Ishikawa (cell line): ENCODE measurements at regions not wholly inside any gene's neighbourhood (a gene's known extent, or its start where the extent isn't known, plus 50 kb on each side); places are given as distances from the start of the nearest gene placed in this dataset.

Source experiments
- CEBPB ChIP-seq: IDR thresholded peaks from 2 replicates; pipeline ENCODE4 v1.6.1; 2012
- CREB1 ChIP-seq: IDR thresholded peaks from 2 replicates; pipeline ENCODE4 v1.6.1; 2012; ENCODE audit warnings: low read depth
- EGR1 ChIP-seq: IDR thresholded peaks from 2 replicates; pipeline ENCODE4 v1.6.1; 2012
- EP300 ChIP-seq: IDR thresholded peaks from 2 replicates; pipeline ENCODE4 v1.6.1; 2012; ENCODE audit warnings: borderline replicate concordance
- FOXM1 ChIP-seq: IDR thresholded peaks from 2 replicates; pipeline ENCODE4 v1.6.1; 2012; ENCODE audit warnings: low read depth, borderline replicate concordance
- MAX ChIP-seq: IDR thresholded peaks from 2 replicates; pipeline ENCODE4 v1.6.1; 2012
- NFIC ChIP-seq: IDR thresholded peaks from 2 replicates; pipeline ENCODE4 v1.6.1; 2012
- RAD21 ChIP-seq: IDR thresholded peaks from 2 replicates; pipeline ENCODE4 v1.6.1; 2012; ENCODE audit warnings: low read depth
- REST ChIP-seq: IDR thresholded peaks from 2 replicates; pipeline ENCODE4 v1.6.1; 2012; ENCODE audit warnings: low read depth, mild to moderate bottlenecking
- TAF1 ChIP-seq: IDR thresholded peaks from 2 replicates; pipeline ENCODE4 v1.6.1; 2012; ENCODE audit warnings: low read depth, mild to moderate bottlenecking
- TCF12 ChIP-seq: IDR thresholded peaks from 2 replicates; pipeline ENCODE4 v1.6.1; 2012; ENCODE audit warnings: low read depth
- TEAD4 ChIP-seq: IDR thresholded peaks from 2 replicates; pipeline ENCODE4 v1.6.1; 2012
- USF1 ChIP-seq: IDR thresholded peaks from 2 replicates; pipeline ENCODE4 v1.6.1; 2012
- YY1 ChIP-seq: IDR thresholded peaks from 2 replicates; pipeline ENCODE4 v1.6.1; 2012; ENCODE audit warnings: low read depth
- ZBTB7A ChIP-seq: IDR thresholded peaks from 2 replicates; pipeline ENCODE4 v1.6.1; 2012; ENCODE audit warnings: low read depth

GRCh38 chr12:59980476-59980875, 384.6 kb downstream of the SLC16A7 start:
- TF ChIP-seq MAX, result no peak
- no peak for TF ChIP-seq TAF1
- no peak for TF ChIP-seq NFIC
- TF ChIP-seq RAD21, result no peak
- no peak for TF ChIP-seq YY1
- TF ChIP-seq TEAD4, result no peak
- no peak for TF ChIP-seq EGR1

GRCh38 chr12:59999291-59999690, 403.5 kb downstream of the SLC16A7 start:
- TF ChIP-seq YY1, result no peak
- no peak for TF ChIP-seq EP300
- no peak for TF ChIP-seq USF1
- TF ChIP-seq CREB1, result no peak
- no peak for TF ChIP-seq RAD21
- no peak for TF ChIP-seq EGR1
- no peak for TF ChIP-seq REST
- TF ChIP-seq TCF12, result no peak
- TF ChIP-seq ZBTB7A, result no peak
- no peak for TF ChIP-seq CEBPB

GRCh38 chr12:60010486-60010885, 414.7 kb downstream of the SLC16A7 start:
- TF ChIP-seq YY1, result no peak
- TF ChIP-seq REST, result no peak
- TF ChIP-seq FOXM1, result no peak
- no peak for TF ChIP-seq RAD21
- TF ChIP-seq ZBTB7A, result no peak
- no peak for TF ChIP-seq NFIC
- no peak for TF ChIP-seq EP300
- TF ChIP-seq TEAD4, result no peak

GRCh38 chr12:60012659-60013058, 416.8 kb downstream of the SLC16A7 start:
- TF ChIP-seq YY1 (no peak), RAD21 (no peak), EGR1 (no peak), REST (no peak), USF1 (no peak), MAX (no peak), TAF1 (no peak), TEAD4 (no peak), ZBTB7A (no peak), TCF12 (no peak)

- TF ChIP-seq EGR1 (no peak), ZBTB7A (no peak), TEAD4 (no peak), EP300 (no peak), TAF1 (no peak), NFIC (no peak), FOXM1 (no peak), TCF12 (no peak)
Observed at GRCh38 chr12:60014436-60014835, 418.6 kb downstream of the SLC16A7 start.
